ENCODE measurements at regions not wholly inside any gene's neighbourhood (a gene's known extent, or its start where the extent isn't known, plus 50 kb on each side); places are given as distances from the start of the nearest gene placed in this dataset.

- DNase-seq (no peak), ATAC-seq (ENCODE audit: poor library complexity) (no peak)
- Histone ChIP-seq H3K27me3 (ENCODE audit: control insufficient read depth in 1 of 2, insufficient read depth in 2 of 2, low read length in 2 of 2) (no peaks in the 10 kb centered on the region), H3K27ac (ENCODE audit: low read depth in 1 of 2, low read length in 2 of 2) (no peak overlapping the region), H3K4me1 (ENCODE audit: insufficient read depth, low read length) (no peaks in the 10 kb centered on the region), H3K36me3 (ENCODE audit: insufficient read depth, low read length) (no peaks in the 10 kb centered on the region), H3K4me3 (ENCODE audit: low read length) (no peak overlapping the region), H3K9me3 (ENCODE audit: control insufficient read depth in 1 of 2, insufficient read depth in 1 of 2, low read length in 2 of 2) (peaks cover 0 to 3% of the 10 kb centered on the region in 2 experiments)
- no peaks in the 10 kb centered on the region for H3K4me1 Mint-ChIP-seq (ENCODE audit: low read depth)
- no peaks in the 10 kb centered on the region for H3K36me3 Mint-ChIP-seq (ENCODE audit: low read depth)
- intact Hi-C loops (cut with DNase I, micrococcal nuclease), result no loop called here
- no peak overlapping the region for H3K27ac Mint-ChIP-seq
- H3K9me3 Mint-ChIP-seq, result no peaks in the 10 kb centered on the region
- no peak overlapping the region for H3K4me3 Mint-ChIP-seq
- ChIA-PET POLR2A (no interaction called here), CTCF (no interaction called here)
- TF ChIP-seq, protein P1, sequence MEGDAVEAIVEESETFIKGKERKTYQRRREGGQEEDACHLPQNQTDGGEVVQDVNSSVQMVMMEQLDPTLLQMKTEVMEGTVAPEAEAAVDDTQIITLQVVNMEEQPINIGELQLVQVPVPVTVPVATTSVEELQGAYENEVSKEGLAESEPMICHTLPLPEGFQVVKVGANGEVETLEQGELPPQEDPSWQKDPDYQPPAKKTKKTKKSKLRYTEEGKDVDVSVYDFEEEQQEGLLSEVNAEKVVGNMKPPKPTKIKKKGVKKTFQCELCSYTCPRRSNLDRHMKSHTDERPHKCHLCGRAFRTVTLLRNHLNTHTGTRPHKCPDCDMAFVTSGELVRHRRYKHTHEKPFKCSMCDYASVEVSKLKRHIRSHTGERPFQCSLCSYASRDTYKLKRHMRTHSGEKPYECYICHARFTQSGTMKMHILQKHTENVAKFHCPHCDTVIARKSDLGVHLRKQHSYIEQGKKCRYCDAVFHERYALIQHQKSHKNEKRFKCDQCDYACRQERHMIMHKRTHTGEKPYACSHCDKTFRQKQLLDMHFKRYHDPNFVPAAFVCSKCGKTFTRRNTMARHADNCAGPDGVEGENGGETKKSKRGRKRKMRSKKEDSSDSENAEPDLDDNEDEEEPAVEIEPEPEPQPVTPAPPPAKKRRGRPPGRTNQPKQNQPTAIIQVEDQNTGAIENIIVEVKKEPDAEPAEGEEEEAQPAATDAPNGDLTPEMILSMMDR (IDR thresholded peaks at IDR 0.05), result no peak
- H3K27me3 Mint-ChIP-seq, result no peaks in the 10 kb centered on the region
Measured at GRCh38 chr9:80787636-80788035, 901.7 kb downstream of the TLE1 start.

- CTCF ChIA-PET, result no interaction called here
- Histone ChIP-seq H3K4me3 (ENCODE audit: low read length) (no peak overlapping the region), H3K27me3 (ENCODE audit: control insufficient read depth in 1 of 2, insufficient read depth in 2 of 2, low read length in 2 of 2) (no peaks in the 10 kb centered on the region), H3K27ac (ENCODE audit: low read depth in 1 of 2, low read length in 2 of 2) (no peak overlapping the region), H3K4me1 (ENCODE audit: insufficient read depth, low read length) (no peaks in the 10 kb centered on the region), H3K36me3 (ENCODE audit: insufficient read depth, low read length) (no peaks in the 10 kb centered on the region), H3K9me3 (ENCODE audit: control insufficient read depth in 1 of 2, insufficient read depth in 1 of 2, low read length in 2 of 2) (peaks cover 0 to 3% of the 10 kb centered on the region in 2 experiments)
- Mint-ChIP-seq H3K9me3 (peaks cover 3% of the 10 kb centered on the region), H3K27ac (no peak overlapping the region), H3K4me1 (ENCODE audit: low read depth) (no peaks in the 10 kb centered on the region), H3K36me3 (ENCODE audit: low read depth) (no peaks in the 10 kb centered on the region), H3K27me3 (no peaks in the 10 kb centered on the region), H3K4me3 (no peak overlapping the region)
- TF ChIP-seq, protein P1 (IDR thresholded peaks at IDR 0.05), result no peak
- DNase-seq (no peak), ATAC-seq (ENCODE audit: poor library complexity) (no peak)
- intact Hi-C loops (cut with DNase I, micrococcal nuclease), result no loop called here
- POLR2A ChIA-PET, result no interaction called here
Measured at GRCh38 chr9:80784647-80785046, 904.7 kb downstream of the TLE1 start.

DNA sequence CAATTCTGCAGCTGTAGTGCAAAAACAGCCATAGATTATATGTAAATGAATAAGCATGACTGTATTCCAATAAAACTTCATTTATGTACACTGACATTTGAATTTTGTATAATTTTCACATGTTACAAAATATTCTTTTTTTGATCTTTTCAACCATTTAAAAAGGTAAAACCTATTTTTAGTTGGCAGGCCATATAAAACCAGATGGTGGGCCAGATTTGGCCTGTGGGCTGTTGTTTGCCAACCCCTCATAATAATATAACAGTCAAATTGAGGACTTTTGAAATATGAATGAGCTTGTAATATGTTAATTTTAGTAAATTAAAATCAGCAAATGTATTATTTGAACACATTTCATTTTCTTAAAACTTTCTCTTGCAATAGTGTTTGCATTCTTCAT, 913.4 kb downstream of the TLE1 start:
- no peak overlapping the region for H3K4me3 ChIP-seq (ENCODE audit: low read length)
- Mint-ChIP-seq H3K4me1 (ENCODE audit: low read depth) (no peaks in the 10 kb centered on the region), H3K27me3 (no peaks in the 10 kb centered on the region), H3K4me3 (no peak overlapping the region), H3K9me3 (peaks cover 3% of the 10 kb centered on the region), H3K36me3 (ENCODE audit: low read depth) (no peaks in the 10 kb centered on the region), H3K27ac (no peak overlapping the region)
- no peak for ATAC-seq (ENCODE audit: poor library complexity)
- CTCF ChIA-PET, result no interaction called here
- intact Hi-C loops (cut with DNase I, micrococcal nuclease), result no loop called here
- POLR2A ChIA-PET, result no interaction called here
- H3K27ac ChIP-seq (ENCODE audit: low read depth in 1 of 2, low read length in 2 of 2), result no peak overlapping the region
- H3K36me3 ChIP-seq (ENCODE audit: insufficient read depth, low read length), result no peaks in the 10 kb centered on the region
- no peak for DNase-seq
- H3K27me3 ChIP-seq (ENCODE audit: control insufficient read depth in 1 of 2, insufficient read depth in 2 of 2, low read length in 2 of 2), result no peaks in the 10 kb centered on the region
- TF ChIP-seq, protein P1 (IDR thresholded peaks at IDR 0.05), result no peak
- no peaks in the 10 kb centered on the region for H3K9me3 ChIP-seq (ENCODE audit: control insufficient read depth in 1 of 2, insufficient read depth in 1 of 2, low read length in 2 of 2)
- H3K4me1 ChIP-seq (ENCODE audit: insufficient read depth, low read length), result no peaks in the 10 kb centered on the region

All from CD4-positive, alpha-beta T cell (primary cell).